GM21526 (cell line): ENCODE measurements at regions not wholly inside any gene's neighbourhood (a gene's known extent, or its start where the extent isn't known, plus 50 kb on each side); places are given as distances from the start of the nearest gene placed in this dataset.

ENCODE experiments used
- ATAC-seq: cut with Tn5 transposase; IDR thresholded peaks from one replicate; pipeline ENCODE4 v1.9.1; 2021; ENCODE audit warnings: moderate library complexity; ENCODE audit not compliant: unreplicated experiment, low FRiP score

DNA sequence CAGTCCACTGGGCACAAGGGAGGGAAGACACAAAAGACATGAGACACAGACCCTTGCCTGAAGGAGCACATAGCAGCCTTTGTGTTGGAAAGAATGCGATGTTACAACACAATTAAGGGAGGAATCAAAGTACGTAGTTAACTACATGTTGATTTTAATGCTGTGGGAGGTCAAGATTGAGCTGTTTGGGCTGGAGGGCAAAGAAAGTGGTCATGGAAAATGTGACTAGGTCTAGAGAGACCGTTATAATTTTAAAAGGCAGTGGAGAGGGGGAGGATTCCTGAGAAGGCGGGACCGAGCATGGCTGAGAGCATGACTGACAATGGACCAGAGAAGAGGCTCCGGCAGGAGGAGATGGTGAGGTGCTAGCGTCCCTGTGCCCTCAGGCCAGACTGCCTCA, 111.8 kb upstream of the ATP1A1 start:
- no peak for ATAC-seq

DNA sequence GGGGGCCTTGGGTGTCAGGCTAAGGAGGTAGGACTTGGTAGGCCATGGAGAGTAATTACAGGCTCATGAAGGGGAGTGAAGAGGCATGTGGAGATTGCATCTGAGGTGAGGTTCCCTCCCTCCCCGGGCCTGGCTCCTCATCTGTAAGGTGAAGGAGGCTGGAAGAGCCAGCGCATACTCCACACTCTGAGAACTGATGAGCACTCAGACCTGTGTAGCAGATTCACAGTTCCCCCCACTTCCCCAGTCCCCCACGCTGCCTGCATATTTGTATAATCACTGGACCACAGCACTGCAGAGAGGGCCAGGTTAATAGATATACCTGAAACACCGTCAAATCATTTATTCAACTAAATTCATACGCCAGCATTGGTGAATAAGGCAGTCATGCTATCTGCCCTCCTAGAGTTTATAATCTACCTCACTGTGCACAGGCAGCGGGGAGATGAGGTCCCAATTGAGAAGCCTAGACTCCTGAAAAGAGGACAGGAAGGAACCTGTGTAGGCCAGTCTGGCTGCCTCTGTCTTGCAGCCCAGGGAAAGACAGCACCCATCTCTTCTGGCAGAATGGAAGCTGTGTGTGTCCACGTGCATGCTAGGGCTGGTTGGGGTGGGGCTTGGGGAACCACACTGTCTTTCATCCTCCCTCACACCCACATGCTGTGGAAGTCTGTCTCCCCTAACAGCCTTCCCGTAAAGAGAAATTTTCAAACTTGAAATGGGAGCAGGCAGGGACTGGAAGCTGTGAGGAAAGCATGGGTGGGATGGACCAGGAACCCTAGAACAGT, 110.6 kb upstream of the ATP1A1 start:
- ATAC-seq: no peak

DNA sequence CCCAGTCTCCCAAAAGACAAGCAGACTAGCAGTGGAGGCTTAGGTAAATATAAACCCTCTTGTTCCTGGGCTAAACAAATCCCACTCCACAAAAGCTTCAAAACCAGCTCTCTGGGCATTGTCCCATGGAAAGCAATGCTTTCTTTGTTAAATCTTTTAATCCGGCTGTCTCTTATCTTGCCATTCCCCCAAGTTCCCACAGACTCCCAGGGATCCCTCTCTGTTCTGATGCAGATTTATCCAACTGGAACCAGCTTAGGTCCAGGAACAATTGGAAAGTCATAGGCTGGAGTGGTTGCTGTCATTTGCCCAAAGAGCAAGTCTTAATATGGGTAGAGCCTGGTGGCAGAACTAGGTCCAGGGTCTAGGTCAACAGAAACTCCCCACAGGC, 110.1 kb upstream of the ATP1A1 start:
- no peak for ATAC-seq

DNA sequence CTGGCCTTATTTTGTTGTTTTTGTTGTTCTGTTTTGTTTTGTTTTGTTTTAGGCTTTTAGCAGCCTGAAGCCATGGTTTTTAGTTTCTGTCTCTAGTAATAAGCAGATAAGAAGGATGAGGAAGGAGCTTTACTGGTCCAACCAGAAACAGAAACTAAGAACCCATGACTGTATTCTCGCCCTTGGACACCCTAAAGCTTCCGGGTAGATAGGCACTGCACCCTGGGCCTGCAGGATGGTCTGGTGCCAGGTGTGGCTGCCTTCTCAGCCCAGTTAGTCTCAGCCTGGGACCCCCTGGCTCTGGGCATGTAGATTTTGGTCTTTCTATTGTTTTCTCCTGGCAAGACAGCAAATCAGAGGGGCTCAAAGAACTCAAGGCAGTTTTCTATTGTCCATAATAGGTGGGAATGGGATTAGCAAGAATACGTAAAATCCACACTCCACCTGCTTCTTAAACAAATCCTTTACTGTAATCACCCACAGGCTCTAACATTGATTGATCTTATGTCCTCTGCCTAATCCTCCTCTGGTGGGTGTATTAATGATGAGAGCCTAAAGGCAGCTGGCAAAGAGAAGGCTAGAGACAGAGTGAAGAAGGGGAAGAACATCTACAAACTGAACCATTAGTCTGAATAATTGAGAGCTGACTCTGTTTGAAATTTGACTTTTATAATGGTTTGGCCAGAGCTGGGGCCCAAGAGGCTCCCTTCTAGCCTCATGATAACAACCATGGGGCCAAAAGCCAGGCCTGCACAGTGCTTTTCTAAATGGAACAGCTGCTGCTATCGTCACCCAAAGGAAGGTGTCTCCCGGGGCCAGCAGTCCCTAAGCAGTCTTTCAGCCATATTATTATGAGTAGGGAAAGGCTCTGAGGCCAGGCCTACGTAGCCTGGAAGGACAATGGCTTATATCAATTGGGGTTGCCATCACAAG, 106.8 kb upstream of the ATP1A1 start:
- ATAC-seq: no peak

DNA sequence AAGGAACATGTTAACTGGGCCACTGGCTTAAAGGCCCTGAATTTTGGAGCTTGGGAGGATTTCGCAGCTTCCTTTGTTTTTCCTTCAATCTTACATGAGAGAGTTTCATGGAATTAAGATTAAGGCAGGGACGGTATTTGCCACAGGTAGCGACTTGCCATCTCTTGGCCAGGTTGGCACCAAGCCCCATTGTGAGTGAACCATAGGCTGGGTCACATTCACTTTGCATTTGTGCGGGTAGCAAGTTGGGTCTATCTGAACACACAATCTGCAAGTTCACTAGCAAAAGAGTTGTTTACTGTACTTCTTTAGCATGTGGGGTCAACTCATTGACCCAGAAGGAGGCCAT, 106.2 kb upstream of the ATP1A1 start:
- ATAC-seq: no peak

DNA sequence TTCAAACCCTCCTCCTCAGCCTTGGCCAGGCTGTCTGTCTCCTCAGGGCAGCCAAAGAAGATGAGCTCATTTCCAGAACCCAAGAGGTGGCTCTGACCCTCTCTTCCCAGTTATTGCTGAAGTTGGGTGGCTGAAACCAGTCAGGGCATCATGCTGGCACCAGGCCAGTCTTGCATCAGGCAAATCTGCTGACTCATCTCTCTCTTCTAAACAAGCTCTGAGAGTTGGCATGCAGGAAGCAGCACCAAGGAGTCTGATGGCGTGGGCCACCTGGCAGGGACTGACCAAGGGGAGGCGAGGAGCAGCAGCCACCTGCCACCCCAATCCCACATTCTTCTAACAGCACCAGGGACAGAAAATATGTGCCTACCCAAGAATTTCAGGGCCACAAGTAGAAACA, 104.8 kb upstream of the ATP1A1 start:
- ATAC-seq: no peak

DNA sequence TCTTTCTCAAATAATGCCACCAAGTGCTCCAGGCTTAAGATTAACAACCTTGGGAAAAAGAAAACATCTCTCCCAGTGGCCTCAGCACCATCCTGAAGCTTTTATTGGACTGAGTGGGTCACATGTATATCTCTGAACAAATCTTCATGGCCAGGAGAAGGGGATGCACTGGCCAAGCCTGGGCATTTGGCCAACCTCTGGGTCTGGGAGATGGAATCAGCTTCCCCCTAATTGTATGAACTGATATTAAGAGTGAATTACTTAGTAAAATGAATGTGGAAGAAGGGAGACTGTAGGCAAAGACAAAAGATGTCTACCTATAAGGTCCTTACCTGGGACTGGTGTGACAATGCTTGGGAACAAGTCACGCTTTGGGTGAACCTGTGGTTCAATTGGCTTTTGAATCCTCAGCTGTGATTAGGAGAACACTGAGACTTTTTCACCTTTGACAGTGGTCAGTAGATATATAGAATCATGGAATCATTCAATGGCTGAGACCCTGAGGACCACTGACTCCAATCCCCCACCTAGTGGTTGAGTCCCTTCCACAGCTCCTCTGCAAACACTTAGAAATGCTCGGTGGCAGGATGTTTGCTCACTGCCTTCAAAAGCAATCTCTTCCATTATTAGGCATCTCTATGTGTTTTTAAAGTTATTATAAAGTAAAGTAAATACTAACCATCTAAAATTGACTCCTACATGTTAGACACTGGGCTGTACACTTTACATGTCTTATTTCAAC, 102.6 kb upstream of the ATP1A1 start:
- ATAC-seq: no peak

DNA sequence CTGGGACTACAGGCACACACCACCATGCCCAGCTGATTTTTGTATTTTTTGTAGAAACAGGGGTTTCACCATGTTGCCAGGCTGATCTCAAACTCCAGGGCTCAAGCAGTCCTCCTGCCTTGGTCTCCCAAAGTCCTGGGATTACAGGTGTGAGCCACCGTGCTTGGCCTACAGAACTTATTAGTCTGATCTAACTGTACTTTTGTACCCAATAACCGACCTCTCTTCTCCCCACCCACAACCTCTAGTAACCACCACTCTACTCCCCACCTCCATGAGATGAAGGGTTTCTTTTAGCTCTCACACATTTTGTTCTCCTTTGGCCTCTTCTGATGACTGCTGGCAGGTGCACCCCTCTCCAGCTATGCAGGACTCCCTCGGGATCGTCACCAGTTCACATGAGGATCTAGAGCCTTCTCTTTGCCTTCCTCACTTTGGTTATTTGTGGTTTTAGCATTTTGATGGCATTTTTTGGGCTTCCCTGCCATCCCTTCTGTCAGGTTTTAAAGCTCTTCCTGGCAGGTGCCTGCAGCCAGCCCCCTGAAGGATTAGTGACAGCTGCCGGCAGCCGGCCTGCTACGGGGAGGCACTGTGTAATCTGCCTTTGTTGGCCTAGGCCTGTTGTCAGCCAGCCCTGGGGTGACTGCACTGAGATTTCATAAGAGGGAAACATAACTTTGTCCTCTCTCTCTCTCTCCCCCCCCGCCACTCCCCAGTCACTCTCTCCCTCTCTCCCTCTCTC, 99.8 kb upstream of the ATP1A1 start:
- no peak for ATAC-seq

DNA sequence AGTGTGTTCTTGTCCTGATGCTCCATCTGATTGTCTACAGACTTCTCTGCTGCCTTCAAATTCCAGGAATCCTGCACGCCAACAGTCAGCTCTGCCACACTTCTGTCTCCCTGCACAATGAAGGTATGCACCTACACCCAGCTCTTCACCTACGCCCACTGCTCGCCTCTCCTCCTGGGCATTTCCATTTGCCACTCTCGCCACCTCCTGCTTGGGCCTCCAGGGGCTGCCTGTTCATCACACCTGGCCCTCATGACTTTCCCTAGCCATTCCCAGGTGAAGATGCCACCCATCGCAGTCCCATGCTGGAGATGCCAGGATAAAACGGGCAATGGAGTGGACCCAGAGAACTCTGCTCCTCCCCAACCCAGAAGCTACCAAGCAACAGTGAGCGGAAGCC, 96.5 kb upstream of the ATP1A1 start:
- no peak for ATAC-seq

DNA sequence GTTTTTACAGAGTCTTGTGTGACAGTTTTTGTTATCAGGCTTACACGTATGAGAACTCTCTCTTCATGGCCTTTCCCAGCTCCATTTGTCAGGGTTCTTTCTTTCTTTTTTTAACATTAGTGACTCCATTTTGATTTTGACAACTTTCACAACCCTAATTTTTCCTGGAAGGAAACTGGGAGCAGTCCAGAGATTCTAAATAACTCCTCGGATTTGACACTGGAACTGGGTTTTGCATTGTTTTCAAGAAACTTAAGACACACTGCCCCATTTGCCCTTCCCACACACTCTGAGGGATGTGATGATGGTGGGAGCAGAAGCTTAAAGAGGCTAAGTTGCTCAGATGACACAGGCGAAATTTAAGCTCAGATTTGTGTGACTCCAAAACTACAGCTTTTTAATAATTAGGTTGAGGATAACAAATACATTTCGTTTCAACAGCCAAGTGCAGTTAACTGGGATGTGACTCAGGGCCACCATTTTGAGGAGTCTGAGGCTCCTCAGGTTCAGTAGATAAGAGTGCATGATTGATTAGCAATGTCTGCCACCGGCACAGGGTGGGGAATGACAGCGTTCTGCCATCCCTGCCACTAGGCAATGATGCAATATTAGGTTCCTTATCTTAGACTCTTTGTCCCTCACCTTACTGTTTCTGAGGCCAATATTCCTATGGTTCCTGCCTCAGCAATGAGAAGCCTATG, 95.1 kb upstream of the ATP1A1 start:
- no peak for ATAC-seq

DNA sequence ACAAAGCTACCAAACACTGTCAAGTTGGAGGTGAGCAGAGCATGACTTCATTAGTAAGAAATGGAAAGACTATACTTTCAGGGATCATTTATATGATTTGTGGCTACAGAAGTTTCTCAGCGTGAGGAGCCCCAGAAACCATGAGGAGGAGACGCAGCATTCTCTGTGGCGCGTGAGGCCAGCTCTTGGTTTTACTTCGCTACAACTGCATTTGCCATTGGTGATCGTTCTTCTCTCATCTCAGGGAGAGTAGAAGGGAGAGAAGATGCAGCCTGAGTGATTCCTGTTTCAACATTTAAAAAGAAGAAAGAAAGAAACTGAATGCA, 94.5 kb upstream of the ATP1A1 start:
- ATAC-seq: no peak

DNA sequence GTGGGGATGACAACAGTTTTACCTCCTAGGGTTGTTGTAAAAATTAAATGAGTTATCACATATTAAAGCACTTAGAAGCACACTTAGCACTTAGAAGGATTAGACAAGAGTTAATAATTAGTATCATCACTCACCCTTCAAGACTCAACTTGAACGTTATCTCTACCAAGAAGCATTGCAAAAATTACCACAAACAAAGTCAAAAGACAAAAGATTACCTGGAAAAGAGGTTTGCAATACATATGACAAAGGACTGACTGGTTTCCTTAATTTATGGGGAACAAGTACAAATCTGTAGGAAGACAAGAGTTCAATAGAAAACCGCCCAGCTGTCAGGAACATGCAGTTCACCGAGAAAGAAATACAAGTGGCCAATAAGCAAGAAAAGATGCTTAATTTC, 93.3 kb upstream of the ATP1A1 start:
- no peak for ATAC-seq

DNA sequence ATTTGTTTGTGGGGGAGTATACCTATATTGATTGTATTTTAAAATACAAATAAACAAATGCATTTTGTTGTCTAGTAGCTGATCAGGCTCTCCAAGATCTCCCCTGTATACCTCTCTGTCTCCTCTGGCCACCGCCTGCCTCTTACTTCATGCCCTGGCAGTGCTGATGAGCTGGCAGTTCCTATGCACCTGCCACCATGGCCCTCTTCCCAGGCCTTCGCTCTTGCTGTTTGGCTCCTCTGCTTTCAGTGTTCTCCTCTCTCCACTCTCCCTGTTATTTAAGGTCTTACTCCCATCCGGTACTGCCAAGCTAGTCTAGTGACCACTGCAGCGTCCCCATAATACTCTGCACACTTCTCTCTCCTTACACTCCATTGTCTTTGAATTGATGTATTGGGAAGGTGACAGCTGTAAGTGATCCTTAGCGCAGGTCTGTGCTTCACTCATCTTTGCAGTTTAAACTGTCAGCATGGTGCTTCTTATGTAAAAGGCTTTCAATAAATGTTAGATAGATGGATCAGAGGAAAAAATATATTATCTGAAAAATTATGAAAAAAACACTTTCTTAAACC, 88.1 kb upstream of the ATP1A1 start:
- ATAC-seq: no peak

DNA sequence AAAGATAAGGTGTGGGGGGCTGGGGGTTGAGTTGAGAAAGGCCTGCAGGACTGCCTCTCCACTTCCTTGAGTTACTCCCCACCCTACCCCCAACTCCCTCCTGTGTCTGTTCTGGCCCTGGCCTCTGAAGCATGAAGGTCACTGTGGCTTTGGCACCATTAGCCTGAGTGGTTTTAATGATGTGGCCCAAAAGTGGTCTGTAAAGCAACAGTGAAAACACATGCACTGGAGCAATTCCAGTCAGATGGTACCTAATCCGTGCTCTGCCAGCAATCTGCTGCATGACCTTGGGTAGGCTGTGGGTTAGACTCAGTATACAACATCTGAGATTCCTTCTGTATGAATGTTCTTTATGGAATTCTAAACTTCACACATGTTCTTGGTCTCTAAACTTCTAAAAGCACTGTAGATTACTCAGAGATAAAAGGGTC, 86.5 kb upstream of the ATP1A1 start:
- no peak for ATAC-seq

DNA sequence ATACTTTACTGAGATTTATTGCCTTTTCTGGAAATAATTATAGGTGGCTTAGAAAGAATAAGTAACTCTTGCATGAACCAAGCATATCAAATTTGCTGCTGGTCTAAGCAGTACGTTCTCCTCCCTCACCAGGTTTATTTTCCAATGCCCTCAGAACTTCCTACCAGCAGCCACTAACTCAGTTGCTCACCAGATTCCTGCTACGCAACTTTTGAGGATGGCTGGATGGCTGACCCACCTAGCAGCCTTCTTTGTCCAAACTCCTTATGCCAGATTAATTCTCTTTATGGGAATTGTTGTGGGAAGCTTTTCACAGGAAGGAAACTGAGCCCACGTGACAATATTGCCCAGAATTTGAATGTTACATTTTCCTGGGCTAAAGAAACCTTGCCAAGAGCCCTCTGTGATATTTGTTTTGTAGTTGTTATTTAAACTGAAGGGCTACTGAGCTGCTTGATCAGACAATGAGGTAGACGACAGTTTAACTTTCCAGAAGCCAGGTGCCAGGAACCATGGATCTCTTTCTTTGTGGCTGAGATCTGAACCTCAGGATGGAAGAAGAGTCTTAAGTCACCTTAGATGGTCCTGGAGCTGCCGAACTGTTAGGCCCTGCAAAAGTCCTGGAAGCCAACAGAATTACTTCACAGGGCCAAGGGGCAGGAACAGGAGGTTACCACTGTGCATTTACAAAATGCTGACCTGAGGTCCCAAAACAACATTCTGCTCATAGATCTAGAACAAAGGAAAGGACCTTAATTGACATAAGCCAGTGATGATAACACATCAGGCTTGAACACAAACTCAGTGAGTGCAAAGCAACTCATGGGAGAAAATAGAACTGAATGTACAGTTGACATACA, 85.5 kb upstream of the ATP1A1 start:
- peak; percentile 13 for ATAC-seq

DNA sequence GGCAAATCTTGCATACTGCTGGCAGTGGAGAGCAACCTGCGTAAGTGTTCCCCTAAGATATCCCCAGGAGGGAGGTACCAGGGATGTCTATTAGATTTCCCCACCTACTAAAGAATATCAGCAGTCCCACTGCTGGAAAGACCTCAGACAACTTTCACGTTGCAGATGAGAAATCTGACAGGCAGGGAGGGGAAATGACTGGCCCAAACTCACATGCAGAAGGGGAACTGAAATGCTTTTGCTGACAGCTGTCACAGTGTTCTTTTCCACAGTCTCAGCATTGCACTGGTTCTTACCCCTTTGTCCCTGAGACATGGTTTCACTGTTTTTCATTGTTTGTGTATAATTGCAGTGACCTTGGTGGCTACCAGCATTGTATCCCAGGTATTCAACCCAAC, 84.8 kb upstream of the ATP1A1 start:
- ATAC-seq: peak; percentile 90

DNA sequence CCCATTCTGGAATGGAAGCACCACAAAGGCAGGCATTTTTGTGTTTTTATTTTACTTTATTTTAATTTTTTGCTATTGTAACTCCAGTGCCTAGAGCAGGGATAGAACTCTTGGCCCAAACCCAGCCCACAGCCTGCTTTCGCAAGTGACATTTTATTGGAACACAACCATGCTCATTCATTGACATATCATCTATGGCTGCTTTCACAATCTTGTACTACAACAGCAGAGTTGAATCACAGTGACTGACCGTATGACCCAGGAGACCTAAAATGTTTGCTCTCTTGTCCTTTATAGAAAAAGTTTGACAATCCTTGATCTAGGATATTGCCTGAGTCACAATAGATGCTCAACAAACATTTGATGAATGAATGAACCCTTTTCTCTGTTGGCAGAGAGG, 83.9 kb upstream of the ATP1A1 start:
- no peak for ATAC-seq

DNA sequence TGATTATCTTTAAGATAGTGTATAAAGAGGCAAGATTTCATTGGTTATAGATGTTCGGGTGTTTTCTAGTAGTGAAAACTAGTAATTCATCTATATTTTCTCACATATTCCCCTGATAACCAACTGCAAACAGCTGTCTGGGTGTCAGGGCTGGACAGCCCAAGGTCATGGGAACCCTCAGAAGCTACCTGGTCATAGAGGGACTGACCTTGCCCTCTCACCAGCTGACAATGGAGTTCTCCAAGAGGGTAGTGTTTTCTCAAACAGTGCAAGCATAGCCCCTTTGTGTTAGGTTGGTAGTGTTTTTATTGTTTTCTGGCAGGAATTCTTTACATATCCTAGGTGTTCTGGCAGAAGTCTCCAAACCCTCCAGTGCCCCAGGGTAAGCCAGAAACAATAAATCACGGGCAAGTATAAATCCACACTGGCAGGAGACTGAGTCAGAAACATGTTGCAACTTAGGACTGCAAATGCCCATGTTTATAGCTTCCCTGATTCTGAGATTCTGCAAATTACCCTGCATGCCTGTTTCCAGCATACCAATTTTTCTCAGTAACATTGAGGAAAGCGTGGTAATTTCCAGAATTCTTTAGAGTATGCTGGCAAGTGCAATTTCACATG, 82.8 kb upstream of the ATP1A1 start:
- no peak for ATAC-seq
